OCI-LY1 (cell line): ENCODE measurements at regions not wholly inside any gene's neighbourhood (a gene's known extent, or its start where the extent isn't known, plus 50 kb on each side); places are given as distances from the start of the nearest gene placed in this dataset.

Experiments
- EZH2 ChIP-seq: fragments of 200-600 bp; sonication (generic), shearing (Covaris generic); IDR thresholded peaks from 2 replicates; pipeline ENCODE4 v1.8.0; 2017; ENCODE audit warnings: borderline replicate concordance, mixed run types, mild to moderate bottlenecking, antibody characterized with exemption, low read length, moderate library complexity, mixed read lengths
- TF ChIP-seq, protein P1 (sequence below): fragments of 200-600 bp; sonication (generic), shearing (Covaris generic); IDR thresholded peaks from 2 replicates; pipeline ENCODE4 v1.5.1; 2017; ENCODE audit warnings: mild to moderate bottlenecking, antibody characterized with exemption, low read length, moderate library complexity, mixed read lengths

DNA sequence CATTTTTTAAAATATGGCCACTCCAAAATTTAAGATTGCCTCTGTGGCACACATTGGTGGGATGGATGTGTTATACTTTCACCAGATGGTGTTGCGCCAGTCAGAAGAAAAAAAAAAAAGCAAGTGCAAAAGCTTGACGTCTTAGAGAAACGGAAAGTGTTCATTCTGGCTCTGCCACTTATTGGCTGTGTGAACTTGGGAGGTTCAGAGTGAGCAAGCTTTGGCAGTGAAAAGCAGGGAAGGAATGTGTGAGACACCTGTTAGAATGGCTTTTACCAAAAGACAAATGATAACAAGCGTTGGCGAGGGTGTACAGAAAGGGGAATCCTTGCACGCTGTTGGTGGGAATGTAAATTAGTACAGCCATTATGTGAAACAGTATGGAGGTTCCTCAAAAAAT, 298.0 kb downstream of the TMEM114 start:
- TF ChIP-seq, protein P1, sequence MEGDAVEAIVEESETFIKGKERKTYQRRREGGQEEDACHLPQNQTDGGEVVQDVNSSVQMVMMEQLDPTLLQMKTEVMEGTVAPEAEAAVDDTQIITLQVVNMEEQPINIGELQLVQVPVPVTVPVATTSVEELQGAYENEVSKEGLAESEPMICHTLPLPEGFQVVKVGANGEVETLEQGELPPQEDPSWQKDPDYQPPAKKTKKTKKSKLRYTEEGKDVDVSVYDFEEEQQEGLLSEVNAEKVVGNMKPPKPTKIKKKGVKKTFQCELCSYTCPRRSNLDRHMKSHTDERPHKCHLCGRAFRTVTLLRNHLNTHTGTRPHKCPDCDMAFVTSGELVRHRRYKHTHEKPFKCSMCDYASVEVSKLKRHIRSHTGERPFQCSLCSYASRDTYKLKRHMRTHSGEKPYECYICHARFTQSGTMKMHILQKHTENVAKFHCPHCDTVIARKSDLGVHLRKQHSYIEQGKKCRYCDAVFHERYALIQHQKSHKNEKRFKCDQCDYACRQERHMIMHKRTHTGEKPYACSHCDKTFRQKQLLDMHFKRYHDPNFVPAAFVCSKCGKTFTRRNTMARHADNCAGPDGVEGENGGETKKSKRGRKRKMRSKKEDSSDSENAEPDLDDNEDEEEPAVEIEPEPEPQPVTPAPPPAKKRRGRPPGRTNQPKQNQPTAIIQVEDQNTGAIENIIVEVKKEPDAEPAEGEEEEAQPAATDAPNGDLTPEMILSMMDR = no peak
- no peak for TF ChIP-seq EZH2
